H1 (cell line): ENCODE measurements at regions not wholly inside any gene's neighbourhood (a gene's known extent, or its start where the extent isn't known, plus 50 kb on each side); places are given as distances from the start of the nearest gene placed in this dataset.

Source experiments
- CTCF ChIA-PET: fragments of 300-600 bp; sonication (Branson Sonifier 250); formaldehyde crosslinking; loops from one replicate; lab custom pipeline; 2021; ENCODE audit not compliant: partially characterized antibody; lab: Charles Lee
- POLR2A ChIA-PET: fragments of 300-600 bp; sonication (Branson Sonifier 250); formaldehyde crosslinking; loops from one replicate; lab custom pipeline; 2021; ENCODE audit warnings: inconsistent platforms; ENCODE audit not compliant: partially characterized antibody; lab: Charles Lee
- DNase-seq, 2 experiments: peaks; one replicate each; pipeline versions ENCODE4 v3.0.0 to v3.0.0-alpha.2; 2010 to 2022; ENCODE audit warnings: low spot score in 2 of 2, low read depth in 1 of 2, mixed read lengths in 1 of 2
- FAIRE-seq: peaks from 2 replicates; lab custom pipeline; 2011; peaks lifted over from hg19 to GRCh38; lab: Jason Lieb, UNC
- H2AFZ ChIP-seq: 2 replicates; pipeline ENCODE4 v1.8.1; 2012; ENCODE audit warnings: low read length, inconsistent platforms
- H2AK5ac ChIP-seq: 2 replicates; pipeline ENCODE4 v1.6.1; 2013; ENCODE audit warnings: low read depth, low read length
- H2BK120ac ChIP-seq: replicated peaks from 2 replicates; pipeline ENCODE3; 2013; ENCODE audit warnings: low read depth, low read length, inconsistent platforms
- H2BK12ac ChIP-seq: 2 replicates; pipeline ENCODE4 v1.6.1; 2013; ENCODE audit warnings: low read depth, low read length
- H2BK15ac ChIP-seq: 2 replicates; pipeline ENCODE4 v1.6.1; 2013; ENCODE audit warnings: low read length
- H2BK20ac ChIP-seq: 2 replicates; pipeline ENCODE4 v1.6.1; 2013; ENCODE audit warnings: low read length
- H2BK5ac ChIP-seq: 2 replicates; pipeline ENCODE4 v1.6.1; 2013; ENCODE audit warnings: low read depth, low read length
- H3K14ac ChIP-seq: 2 replicates; pipeline ENCODE4 v1.6.1; 2013; ENCODE audit warnings: inconsistent platforms; ENCODE audit not compliant: insufficient read length
- H3K18ac ChIP-seq: 2 replicates; pipeline ENCODE4 v1.6.1; 2013; ENCODE audit warnings: low read length; ENCODE audit errors: extremely low read depth
- H3K23ac ChIP-seq: 2 replicates; pipeline ENCODE4 v1.6.1; 2013; ENCODE audit warnings: inconsistent platforms; ENCODE audit not compliant: insufficient read length
- H3K23me2 ChIP-seq: 2 replicates; pipeline ENCODE4 v1.6.1; 2013; ENCODE audit warnings: low read depth, low read length
- H3K27ac ChIP-seq: 2 replicates; pipeline ENCODE4 v1.6.1; 2011; ENCODE audit warnings: low read depth, low read length, inconsistent platforms
- H3K27me3 ChIP-seq, 4 experiments: replicated peaks in 1 of 4; 1 replicate in 1 of 4; 2 replicates in 3 of 4; pipeline versions ENCODE4 v1.6.1 to v1.8.1; 2011 to 2013; ENCODE audit warnings: low read length in 3 of 4, mild to moderate bottlenecking in 3 of 4, inconsistent platforms in 2 of 4, mixed read lengths in 2 of 4, moderate library complexity in 1 of 4; ENCODE audit not compliant: control insufficient read depth in 3 of 4, insufficient read depth in 3 of 4; ENCODE audit errors: extremely low read depth in 1 of 4
- H3K36me3 ChIP-seq, 4 experiments: 2 replicates each; pipeline versions ENCODE4 v1.6.1 to v1.8.1; 2011 to 2013; ENCODE audit warnings: mild to moderate bottlenecking in 4 of 4, low read length in 3 of 4, moderate library complexity in 2 of 4, control low read depth in 1 of 4, inconsistent platforms in 1 of 4; ENCODE audit not compliant: insufficient read depth in 4 of 4, control insufficient read depth in 2 of 4
- H3K4ac ChIP-seq: replicated peaks from 2 replicates; pipeline ENCODE3; 2013; ENCODE audit warnings: low read length, low read depth, mixed read lengths, inconsistent platforms; ENCODE audit not compliant: insufficient read length
- H3K4me1 ChIP-seq, 4 experiments: replicated peaks in 1 of 4; 1 replicate in 1 of 4; 2 replicates in 3 of 4; pipeline versions ENCODE4 v1.6.1 to v1.8.1; 2011 to 2013; ENCODE audit warnings: low read length in 3 of 4, inconsistent platforms in 2 of 4, mixed read lengths in 1 of 4; ENCODE audit not compliant: insufficient read depth in 4 of 4, control insufficient read depth in 3 of 4
- H3K4me2 ChIP-seq, 2 experiments: 2 replicates each; pipeline versions ENCODE4 v1.6.1 to v1.8.1; 2011 to 2013; ENCODE audit warnings: low read depth in 2 of 2, low read length in 2 of 2, control low read depth in 1 of 2, inconsistent platforms in 1 of 2, mild to moderate bottlenecking in 1 of 2; ENCODE audit not compliant: insufficient read depth in 1 of 2
- H3K4me3 ChIP-seq, 4 experiments: fragments of 200-600, 300-600 bp in 1 of 4; sonication (generic), shearing (Covaris generic), sonication (Bioruptor Twin) in 1 of 4; 2 replicates each; pipeline versions ENCODE4 v1.5.1 to v1.8.1; 2011 to 2016; ENCODE audit warnings: low read length in 4 of 4, low read depth in 3 of 4, control low read depth in 2 of 4, inconsistent platforms in 2 of 4, mild to moderate bottlenecking in 2 of 4, mixed read lengths in 1 of 4, moderate library complexity in 1 of 4; ENCODE audit not compliant: insufficient read depth in 2 of 4; ENCODE audit errors: extremely low read depth in 1 of 4
- H3K56ac ChIP-seq: replicated peaks from 2 replicates; pipeline ENCODE3; 2013; ENCODE audit warnings: low read depth, mild to moderate bottlenecking, mixed read lengths, low read length, inconsistent platforms; ENCODE audit not compliant: insufficient read length
- H3K79me1 ChIP-seq: 2 replicates; pipeline ENCODE4 v1.6.1; 2013; ENCODE audit warnings: low read depth, low read length, control low read depth
- H3K79me2 ChIP-seq, 2 experiments: 2 replicates each; pipeline versions ENCODE4 v1.6.1 to v1.8.1; 2012 to 2013; ENCODE audit warnings: low read length in 2 of 2, mild to moderate bottlenecking in 2 of 2, inconsistent platforms in 1 of 2; ENCODE audit not compliant: insufficient read depth in 2 of 2, control insufficient read depth in 1 of 2
- H3K9ac ChIP-seq, 4 experiments: replicated peaks in 1 of 4; 1 replicate in 1 of 4; 2 replicates in 3 of 4; pipeline versions ENCODE4 v1.6.1 to v1.8.1; 2011 to 2013; ENCODE audit warnings: low read depth in 3 of 4, low read length in 3 of 4, control low read depth in 2 of 4, mild to moderate bottlenecking in 2 of 4, moderate library complexity in 2 of 4, inconsistent platforms in 1 of 4; ENCODE audit errors: extremely low read depth in 1 of 4
- H3K9me3 ChIP-seq, 2 experiments: 2 replicates each; pipeline versions ENCODE4 v1.6.1 to v1.8.1; 2012 to 2013; ENCODE audit warnings: mild to moderate bottlenecking in 2 of 2, moderate library complexity in 2 of 2, control low read depth in 1 of 2, inconsistent platforms in 1 of 2, low read depth in 1 of 2, low read length in 1 of 2, mixed read lengths in 1 of 2; ENCODE audit not compliant: insufficient read depth in 2 of 2
- H4K20me1 ChIP-seq, 2 experiments: replicated peaks in 1 of 2; 2 replicates each; pipeline versions ENCODE3 to v1.8.1; 2011 to 2013; ENCODE audit warnings: inconsistent platforms in 2 of 2, low read length in 2 of 2, mild to moderate bottlenecking in 1 of 2; ENCODE audit not compliant: insufficient read depth in 2 of 2, control insufficient read depth in 1 of 2
- H4K5ac ChIP-seq: 2 replicates; pipeline ENCODE4 v1.6.1; 2013; ENCODE audit warnings: low read length, low read depth, mixed read lengths, inconsistent platforms; ENCODE audit not compliant: insufficient read length
- H4K8ac ChIP-seq: 2 replicates; pipeline ENCODE4 v1.8.0; 2013; ENCODE audit warnings: mild to moderate bottlenecking, moderate library complexity, low read length, inconsistent platforms; ENCODE audit not compliant: insufficient read depth; ENCODE audit errors: extremely low read depth
- H4K91ac ChIP-seq: replicated peaks from 2 replicates; pipeline ENCODE3; 2013; ENCODE audit warnings: low read length, mixed read lengths, inconsistent platforms; ENCODE audit not compliant: insufficient read length
- CHD2 ChIP-seq: IDR thresholded peaks from 2 replicates; pipeline ENCODE4 v1.6.1; 2012; ENCODE audit warnings: low read length, improper control_type of control experiment
- CREB1 ChIP-seq: IDR thresholded peaks from 2 replicates; pipeline ENCODE4 v1.6.1; 2012; ENCODE audit warnings: inconsistent platforms
- EP300 ChIP-seq, 2 experiments: IDR thresholded peaks; 1 replicate in 1 of 2; 2 replicates in 1 of 2; pipeline ENCODE4 v1.6.1; 2011 to 2012; ENCODE audit warnings: low read depth in 2 of 2, low read length in 2 of 2, mild to moderate bottlenecking in 2 of 2, borderline replicate concordance in 1 of 2, inconsistent platforms in 1 of 2, moderate library complexity in 1 of 2
- NANOG ChIP-seq: IDR thresholded peaks from 2 replicates; pipeline ENCODE4 v1.6.1; 2011; ENCODE audit warnings: low read length, low read depth, mild to moderate bottlenecking, inconsistent platforms; ENCODE audit not compliant: insufficient read depth, poor library complexity, severe bottlenecking
- RNF2 ChIP-seq: fragments of 200-900, 300-1000 bp; sonication (generic); IDR thresholded peaks from 2 replicates; pipeline ENCODE4 v1.7.1; 2016; ENCODE audit warnings: borderline replicate concordance, low read depth, mild to moderate bottlenecking, antibody characterized with exemption, low read length; ENCODE audit not compliant: poor library complexity, severe bottlenecking; ENCODE audit errors: missing control alignments
- TAF1 ChIP-seq: IDR thresholded peaks from 2 replicates; pipeline ENCODE4 v1.6.1; 2011; ENCODE audit warnings: mild to moderate bottlenecking, low read depth, low read length
- WGBS, 2 experiments: shearing (Covaris generic) in 1 of 2; methylation state at CpG; one replicate each; pipeline versions ENCODE4 v1.1.6 to v1.1.7; 2013 to 2015; ENCODE audit warnings: low lambda C conversion rate in 2 of 2, mixed read lengths in 2 of 2, inconsistent platforms in 1 of 2, low coverage in 1 of 2, missing lambda C conversion rate in 1 of 2; ENCODE audit not compliant: insufficient replicate concordance in 2 of 2, insufficient coverage in 1 of 2, insufficient read length in 1 of 2; ENCODE audit errors: extremely low coverage in 1 of 2, missing lambda C conversion rate in 1 of 2; 5-methylcytosine and 5-hydroxymethylcytosine counted together

DNA sequence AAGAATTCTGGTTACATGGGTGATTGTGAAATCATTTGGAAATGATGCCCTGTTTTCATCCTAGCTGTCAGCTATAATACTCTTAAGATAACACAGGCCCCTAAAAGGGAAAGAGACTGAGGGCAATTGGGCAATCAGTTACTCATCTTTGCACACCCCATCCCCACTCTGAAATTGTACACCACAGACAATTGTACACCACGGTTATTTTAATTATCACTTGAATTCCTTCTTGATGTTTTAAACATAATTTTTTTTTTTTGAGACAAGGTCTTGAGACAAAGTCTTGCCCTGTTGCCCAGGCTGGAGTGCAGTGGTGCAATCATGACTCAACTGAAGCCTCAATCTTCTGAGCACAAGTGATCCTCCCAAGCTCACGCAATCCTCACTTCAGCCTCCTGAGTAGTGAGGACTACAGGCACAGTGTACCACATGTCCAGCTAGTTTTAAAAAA lies 862.4 kb upstream of the ACVR2A start:
- Histone ChIP-seq H3K27me3 (peaks cover 0 to 1% (median 0%) of the 10 kb centered on the region in 4 experiments; a peak in 1 of 7 replicates), H3K4me2 (no peak overlapping the region), H2AFZ (no peak overlapping the region), H3K23me2 (no peaks in the 10 kb centered on the region), H4K8ac (no peak overlapping the region), H3K9ac (no peak overlapping the region), H4K91ac (no peak overlapping the region), H3K4ac (no peak overlapping the region), H2AK5ac (no peak overlapping the region), H3K79me1 (no peaks in the 10 kb centered on the region), H4K5ac (no peak overlapping the region), H3K36me3 (no peaks in the 10 kb centered on the region), H2BK20ac (no peak overlapping the region), H3K23ac (no peak overlapping the region), H3K79me2 (no peaks in the 10 kb centered on the region), H2BK5ac (no peak overlapping the region), H3K14ac (no peak overlapping the region), H3K27ac (no peak overlapping the region), H3K4me3 (no peak overlapping the region), H3K56ac (no peak overlapping the region), H2BK120ac (no peak overlapping the region), H3K18ac (no peak overlapping the region), H3K4me1 (peaks cover 0 to 8% (median 2%) of the 10 kb centered on the region in 4 experiments; a peak in 2 of 7 replicates), H3K9me3 (no peaks in the 10 kb centered on the region; a peak in 1 of 4 replicates), H2BK12ac (no peak overlapping the region), H4K20me1 (no peaks in the 10 kb centered on the region), H2BK15ac (no peak overlapping the region)
- DNase-seq (no peak), FAIRE-seq (no peak)
- ChIA-PET CTCF (interaction anchor here (1.2 kb wide), 1 partner anchor 350 kb away, joined by 3 read pairs; no protein-coding TSS in a partner anchor), POLR2A (no interaction called here)
- WGBS, 2 experiments: 92% methylated on average over 2 of the region's 2 CpGs; no CpG with 5 or more reads in 1 of the 2 experiments
- TF ChIP-seq TAF1 (no peak), EP300 (IDR thresholded peaks at IDR 0.05; ENCODE audit: borderline replicate concordance in 1 of 2, low read depth in 2 of 2, low read length in 2 of 2) (no peak), CHD2 (no peak), CREB1 (no peak), NANOG (no peak), RNF2 (no peak)
